MCF 10A (cell line): ENCODE measurements at regions not wholly inside any gene's neighbourhood (a gene's known extent, or its start where the extent isn't known, plus 50 kb on each side); places are given as distances from the start of the nearest gene placed in this dataset.

Experiments used
- BruUV-seq: library from RNA; stranded (reverse); fragments of 400-500 nt; replicated peaks from 2 replicates; lab custom pipeline; 2021; lab: Mats Ljungman, UMichigan
- CTCF ChIA-PET: fragments of 300-600 bp; sonication (Branson Sonifier 250); formaldehyde crosslinking; extraction: SDS; loops from one replicate; lab custom pipeline; 2021; ENCODE audit warnings: antibody characterized with exemption, inconsistent platforms; lab: Yijun Ruan, JAX
- POLR2A ChIA-PET: fragments of 300-600, 350-650 bp; sonication (Branson Sonifier 250); formaldehyde crosslinking; extraction: SDS; loops from one replicate; lab custom pipeline; 2020; ENCODE audit warnings: antibody characterized with exemption, inconsistent platforms; lab: Yijun Ruan, JAX
- DNase-seq: peaks from one replicate; pipeline ENCODE4 v3.0.0-alpha.2; 2018; ENCODE audit not compliant: unreplicated experiment
- H3K27ac Mint-ChIP-seq: one replicate; pipeline ENCODE4 v1.8.0; 2022; ENCODE audit warnings: mild to moderate bottlenecking, low read depth, mixed read lengths; ENCODE audit not compliant: unreplicated experiment
- H3K27me3 Mint-ChIP-seq: one replicate; pipeline ENCODE4 v1.8.0; 2022; ENCODE audit warnings: mixed read lengths; ENCODE audit not compliant: insufficient read depth, unreplicated experiment
- H3K36me3 Mint-ChIP-seq: one replicate; pipeline ENCODE4 v1.8.0; 2022; ENCODE audit warnings: mild to moderate bottlenecking, moderate library complexity, mixed read lengths; ENCODE audit not compliant: insufficient read depth, unreplicated experiment
- H3K4me1 Mint-ChIP-seq: one replicate; pipeline ENCODE4 v1.8.0; 2022; ENCODE audit warnings: mixed read lengths; ENCODE audit not compliant: insufficient read depth, unreplicated experiment
- H3K4me3 Mint-ChIP-seq: one replicate; pipeline ENCODE4 v1.8.0; 2022; ENCODE audit warnings: mild to moderate bottlenecking, moderate library complexity, mixed read lengths; ENCODE audit not compliant: unreplicated experiment
- H3K9me3 Mint-ChIP-seq: one replicate; pipeline ENCODE4 v1.8.0; 2022; ENCODE audit warnings: mixed read lengths; ENCODE audit not compliant: unreplicated experiment
- intact Hi-C: fragments of 100-400 bp; cut with micrococcal nuclease; formaldehyde crosslinking; loops from 2 replicates; pipeline ENCODE4 v1.14.1; 2022
- TF ChIP-seq, protein P1 (sequence below): fragments of 200-600 bp; IDR thresholded peaks from one replicate; pipeline ENCODE4 v1.8.0; 2022; ENCODE audit warnings: antibody characterized with exemption, mild to moderate bottlenecking; ENCODE audit not compliant: unreplicated experiment

- POLR2A ChIA-PET = no interaction called here
- no peak for DNase-seq
- Mint-ChIP-seq H3K36me3 (no peaks in the 10 kb centered on the region), H3K9me3 (no peaks in the 10 kb centered on the region), H3K27me3 (no peaks in the 10 kb centered on the region), H3K27ac (no peak overlapping the region), H3K4me1 (no peaks in the 10 kb centered on the region), H3K4me3 (no peak overlapping the region)
- intact Hi-C loops = no loop called here
- TF ChIP-seq, protein P1, sequence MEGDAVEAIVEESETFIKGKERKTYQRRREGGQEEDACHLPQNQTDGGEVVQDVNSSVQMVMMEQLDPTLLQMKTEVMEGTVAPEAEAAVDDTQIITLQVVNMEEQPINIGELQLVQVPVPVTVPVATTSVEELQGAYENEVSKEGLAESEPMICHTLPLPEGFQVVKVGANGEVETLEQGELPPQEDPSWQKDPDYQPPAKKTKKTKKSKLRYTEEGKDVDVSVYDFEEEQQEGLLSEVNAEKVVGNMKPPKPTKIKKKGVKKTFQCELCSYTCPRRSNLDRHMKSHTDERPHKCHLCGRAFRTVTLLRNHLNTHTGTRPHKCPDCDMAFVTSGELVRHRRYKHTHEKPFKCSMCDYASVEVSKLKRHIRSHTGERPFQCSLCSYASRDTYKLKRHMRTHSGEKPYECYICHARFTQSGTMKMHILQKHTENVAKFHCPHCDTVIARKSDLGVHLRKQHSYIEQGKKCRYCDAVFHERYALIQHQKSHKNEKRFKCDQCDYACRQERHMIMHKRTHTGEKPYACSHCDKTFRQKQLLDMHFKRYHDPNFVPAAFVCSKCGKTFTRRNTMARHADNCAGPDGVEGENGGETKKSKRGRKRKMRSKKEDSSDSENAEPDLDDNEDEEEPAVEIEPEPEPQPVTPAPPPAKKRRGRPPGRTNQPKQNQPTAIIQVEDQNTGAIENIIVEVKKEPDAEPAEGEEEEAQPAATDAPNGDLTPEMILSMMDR = no peak
- CTCF ChIA-PET = no interaction called here
- BruUV-seq = no TSS peak
These were observed 1239.5 kb downstream of the PCDH9 start for GRCh38 chr13:65990684-65991083.

GRCh38 chr13:65985612-65986011 is 1244.5 kb downstream of the PCDH9 start:
- no peak overlapping the region for H3K27ac Mint-ChIP-seq
- CTCF ChIA-PET = no interaction called here
- TF ChIP-seq, protein P1 = no peak
- no peaks in the 10 kb centered on the region for H3K36me3 Mint-ChIP-seq
- H3K4me1 Mint-ChIP-seq = no peaks in the 10 kb centered on the region
- no peaks in the 10 kb centered on the region for H3K27me3 Mint-ChIP-seq
- POLR2A ChIA-PET = no interaction called here
- H3K4me3 Mint-ChIP-seq = no peak overlapping the region
- intact Hi-C loops = no loop called here
- no peak for DNase-seq
- no TSS peak for BruUV-seq
- H3K9me3 Mint-ChIP-seq = no peaks in the 10 kb centered on the region

GRCh38 chr13:65977525-65977924 is 1252.6 kb downstream of the PCDH9 start:
- H3K27me3 Mint-ChIP-seq = no peaks in the 10 kb centered on the region
- H3K9me3 Mint-ChIP-seq = peaks cover 17% of the 10 kb centered on the region
- H3K4me3 Mint-ChIP-seq = no peak overlapping the region
- no peak for DNase-seq
- no peaks in the 10 kb centered on the region for H3K36me3 Mint-ChIP-seq
- H3K4me1 Mint-ChIP-seq = no peaks in the 10 kb centered on the region
- BruUV-seq = no TSS peak
- TF ChIP-seq, protein P1 = no peak
- no peak overlapping the region for H3K27ac Mint-ChIP-seq
- CTCF ChIA-PET = no interaction called here
- POLR2A ChIA-PET = interaction anchor here (1.4 kb wide), 1 partner anchor 18 kb away, joined by 3 read pairs; no protein-coding TSS in a partner anchor
- intact Hi-C loops = no loop called here

DNA sequence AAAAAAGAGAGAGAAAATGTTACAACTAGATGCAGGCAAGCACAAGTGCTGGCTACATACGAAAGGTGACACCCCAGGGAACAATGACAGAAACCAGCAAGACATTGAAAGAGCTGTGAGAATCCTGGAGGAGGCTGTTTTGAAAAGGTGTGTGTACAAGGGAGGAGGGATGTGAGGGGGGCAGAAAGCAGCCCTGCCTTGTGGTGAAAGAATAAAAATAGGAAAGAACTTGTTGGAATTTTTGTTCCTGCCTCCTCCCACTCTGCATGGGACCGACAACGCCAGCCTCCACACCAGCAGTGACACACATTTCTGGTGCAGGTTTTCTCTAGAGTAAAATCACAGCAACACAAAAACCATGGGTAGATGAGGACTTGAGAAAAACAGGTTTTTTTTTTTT is 1258.6 kb downstream of the PCDH9 start:
- peaks cover 7% of the 10 kb centered on the region for H3K9me3 Mint-ChIP-seq
- H3K4me1 Mint-ChIP-seq = peaks cover 8% of the 10 kb centered on the region
- intact Hi-C loops = no loop called here
- no peaks in the 10 kb centered on the region for H3K27me3 Mint-ChIP-seq
- no peak for DNase-seq
- BruUV-seq = no TSS peak
- CTCF ChIA-PET = no interaction called here
- TF ChIP-seq, protein P1 = no peak
- no peak overlapping the region for H3K4me3 Mint-ChIP-seq
- no peak overlapping the region for H3K27ac Mint-ChIP-seq
- no peaks in the 10 kb centered on the region for H3K36me3 Mint-ChIP-seq
- POLR2A ChIA-PET = no interaction called here
